AG10803 (cell line): ENCODE measurements at regions not wholly inside any gene's neighbourhood (a gene's known extent, or its start where the extent isn't known, plus 50 kb on each side); places are given as distances from the start of the nearest gene placed in this dataset.
"Not testable (repeated sequence)": the region's sequence is repeated elsewhere in the genome, so short reads cannot be mapped to it uniquely, and the experiment has no call there.

Experiments
- DNase-seq: peaks from one replicate; pipeline ENCODE4 v3.0.0; 2010; ENCODE audit warnings: low read depth
- H3K4me3 ChIP-seq: 2 replicates; pipeline ENCODE4 v1.5.1; 2011; ENCODE audit warnings: mild to moderate bottlenecking, low read length, control low read depth
- TF ChIP-seq, protein P1 (sequence below): conservative IDR thresholded peaks from 2 replicates; pipeline ENCODE4 v1.5.1; 2011; ENCODE audit warnings: mild to moderate bottlenecking, low read length, control low read depth, inconsistent platforms

DNA sequence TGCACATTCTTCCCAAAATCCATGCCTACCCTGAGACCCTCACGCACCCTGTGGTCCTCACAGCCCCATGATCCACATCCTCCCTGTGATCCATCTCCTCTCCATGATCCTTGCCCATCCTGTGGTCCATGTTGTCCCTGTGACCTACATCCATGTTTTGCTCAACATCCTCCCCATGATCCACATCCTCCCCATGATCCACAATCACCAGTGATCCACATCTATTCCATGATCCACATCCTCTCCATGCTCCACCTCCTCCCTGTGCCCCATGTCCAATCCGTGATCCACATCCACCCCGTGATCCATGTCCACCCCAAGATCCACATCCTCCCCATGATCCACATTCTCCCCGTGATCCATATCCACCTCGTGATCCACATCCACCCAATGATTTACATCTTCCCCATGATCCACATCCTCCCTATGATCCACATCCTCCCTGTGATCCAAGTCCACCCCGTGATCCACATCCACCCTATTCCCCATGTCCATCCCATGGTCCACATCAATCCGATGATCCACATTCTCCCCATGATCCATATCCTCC, 281.2 kb downstream of the MYCN start:
- DNase-seq = no peak
- no peak overlapping the region for H3K4me3 ChIP-seq
- TF ChIP-seq, protein P1, sequence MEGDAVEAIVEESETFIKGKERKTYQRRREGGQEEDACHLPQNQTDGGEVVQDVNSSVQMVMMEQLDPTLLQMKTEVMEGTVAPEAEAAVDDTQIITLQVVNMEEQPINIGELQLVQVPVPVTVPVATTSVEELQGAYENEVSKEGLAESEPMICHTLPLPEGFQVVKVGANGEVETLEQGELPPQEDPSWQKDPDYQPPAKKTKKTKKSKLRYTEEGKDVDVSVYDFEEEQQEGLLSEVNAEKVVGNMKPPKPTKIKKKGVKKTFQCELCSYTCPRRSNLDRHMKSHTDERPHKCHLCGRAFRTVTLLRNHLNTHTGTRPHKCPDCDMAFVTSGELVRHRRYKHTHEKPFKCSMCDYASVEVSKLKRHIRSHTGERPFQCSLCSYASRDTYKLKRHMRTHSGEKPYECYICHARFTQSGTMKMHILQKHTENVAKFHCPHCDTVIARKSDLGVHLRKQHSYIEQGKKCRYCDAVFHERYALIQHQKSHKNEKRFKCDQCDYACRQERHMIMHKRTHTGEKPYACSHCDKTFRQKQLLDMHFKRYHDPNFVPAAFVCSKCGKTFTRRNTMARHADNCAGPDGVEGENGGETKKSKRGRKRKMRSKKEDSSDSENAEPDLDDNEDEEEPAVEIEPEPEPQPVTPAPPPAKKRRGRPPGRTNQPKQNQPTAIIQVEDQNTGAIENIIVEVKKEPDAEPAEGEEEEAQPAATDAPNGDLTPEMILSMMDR = no peak

- H3K4me3 ChIP-seq = no peak overlapping the region
- no peak for DNase-seq
- TF ChIP-seq, protein P1 = no peak
Observed at GRCh38 chr2:16219292-16219975, 279.1 kb downstream of the MYCN start.

GRCh38 chr2:16218625-16219024, 278.3 kb downstream of the MYCN start:
- H3K4me3 ChIP-seq = no peak overlapping the region
- no peak for DNase-seq
- TF ChIP-seq, protein P1 = no peak

DNA sequence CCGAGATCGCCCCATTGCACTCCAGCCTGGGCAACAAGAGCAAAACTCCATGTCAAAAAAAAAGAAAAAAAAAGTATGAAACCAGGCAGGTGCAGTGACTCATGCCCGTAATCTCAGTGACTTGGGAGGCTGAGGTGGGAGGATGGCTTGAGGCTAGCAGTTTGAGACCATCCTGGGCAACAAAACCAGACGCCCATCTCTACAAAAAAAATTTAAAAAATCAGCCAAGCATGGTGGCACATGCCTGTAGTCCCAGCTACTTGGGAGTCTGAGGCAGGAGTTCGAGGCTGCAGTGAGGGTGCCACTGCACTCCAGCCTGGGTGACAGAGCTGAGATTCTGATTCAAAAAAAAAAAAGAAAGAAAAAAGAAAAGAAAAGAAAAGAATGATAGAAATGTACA, 277.8 kb downstream of the MYCN start:
- TF ChIP-seq, protein P1 = no peak
- DNase-seq = no peak
- H3K4me3 ChIP-seq = no peak overlapping the region

GRCh38 chr2:16217741-16218140, 277.4 kb downstream of the MYCN start:
- not testable (repeated sequence) for DNase-seq, H3K4me3 ChIP-seq

GRCh38 chr2:16217291-16217690, 276.9 kb downstream of the MYCN start:
- DNase-seq = no peak
- TF ChIP-seq, protein P1 = no peak
- H3K4me3 ChIP-seq = no peak overlapping the region

GRCh38 chr2:16216558-16216945, 276.2 kb downstream of the MYCN start:
- DNase-seq = no peak
- no peak overlapping the region for H3K4me3 ChIP-seq
- TF ChIP-seq, protein P1 = no peak
